ENCODE measurements at regions not wholly inside any gene's neighbourhood (a gene's known extent, or its start where the extent isn't known, plus 50 kb on each side); places are given as distances from the start of the nearest gene placed in this dataset.

GRCh38 chr1:30313176-30313575, 410.2 kb downstream of the MATN1 start:
- Histone ChIP-seq H3K36me3 (ENCODE audit: control insufficient read depth in 4 of 4, insufficient read depth in 3 of 4, low read depth in 1 of 4, low read length in 3 of 4) (no peaks in the 10 kb centered on the region), H3K9ac (ENCODE audit: low read depth in 1 of 2, low read length in 2 of 2) (no peak overlapping the region), H3K9me3 (ENCODE audit: control insufficient read depth in 4 of 4, low read length in 3 of 4) (peaks cover 0 to 5% (median under 1%) of the 10 kb centered on the region in 4 donors), H3K27me3 (ENCODE audit: control insufficient read depth in 4 of 4, insufficient read depth in 4 of 4, low read length in 3 of 4) (peaks cover 0 to 11% (median 0%) of the 10 kb centered on the region in 4 donors), H3K4me3 (ENCODE audit: low read depth in 1 of 3, low read length in 3 of 3) (no peak overlapping the region), H3K27ac (ENCODE audit: low read depth in 1 of 2, low read length in 2 of 2) (no peak overlapping the region), H3K4me1 (ENCODE audit: control insufficient read depth in 4 of 4, insufficient read depth in 4 of 4, low read length in 3 of 4) (no peaks in the 10 kb centered on the region)
- WGBS: 76% methylated on average over 6 of the region's 6 CpGs
- TF ChIP-seq NR2F2 (IDR thresholded peaks at IDR 0.05): no peak
- no peak for TF ChIP-seq GABPA (IDR thresholded peaks at IDR 0.05 in 1 of 2, conservative IDR thresholded peaks at IDR 0.05 in 1 of 2)
- TF ChIP-seq REST (IDR thresholded peaks at IDR 0.05): no peak
- no peak for TF ChIP-seq TAF1 (conservative IDR thresholded peaks at IDR 0.05)
- no peak for TF ChIP-seq FOXA1 (IDR thresholded peaks at IDR 0.05)
- TF ChIP-seq CTCF (IDR thresholded peaks at IDR 0.05; ENCODE audit: low read depth, low read length, missing input control): no peak
- TF ChIP-seq, protein P1, sequence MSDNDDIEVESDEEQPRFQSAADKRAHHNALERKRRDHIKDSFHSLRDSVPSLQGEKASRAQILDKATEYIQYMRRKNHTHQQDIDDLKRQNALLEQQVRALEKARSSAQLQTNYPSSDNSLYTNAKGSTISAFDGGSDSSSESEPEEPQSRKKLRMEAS (IDR thresholded peaks at IDR 0.05): no peak
- TF ChIP-seq HNF4G (IDR thresholded peaks at IDR 0.05): no peak
- no peak for TF ChIP-seq SP1 (IDR thresholded peaks at IDR 0.05)
- TF ChIP-seq HNF4A (conservative IDR thresholded peaks at IDR 0.05): no peak
- no peak for TF ChIP-seq EGR1 (IDR thresholded peaks at IDR 0.05; ENCODE audit: low read depth in 2 of 2)
- no peak for TF ChIP-seq RAD21 (IDR thresholded peaks at IDR 0.05)
- no peak for TF ChIP-seq ATF3 (IDR thresholded peaks at IDR 0.05)
- TF ChIP-seq ZBTB33 (IDR thresholded peaks at IDR 0.05): no peak
- TF ChIP-seq YY1 (IDR thresholded peaks at IDR 0.05): no peak
- TF ChIP-seq FOXA2 (IDR thresholded peaks at IDR 0.05): no peak
- no peak for TF ChIP-seq RXRA (IDR thresholded peaks at IDR 0.05)
- DNase-seq (ENCODE audit: low spot score): peak; percentile 16

- H3K9ac ChIP-seq (ENCODE audit: low read depth in 1 of 2, low read length in 2 of 2): no peak overlapping the region
- no peak overlapping the region for H3K27ac ChIP-seq (ENCODE audit: low read depth in 1 of 2, low read length in 2 of 2)
- TF ChIP-seq CTCF (IDR thresholded peaks at IDR 0.05; ENCODE audit: low read depth, low read length, missing input control): no peak
- H3K9me3 ChIP-seq (ENCODE audit: control insufficient read depth in 4 of 4, low read length in 3 of 4): peaks cover 0 to 5% (median under 1%) of the 10 kb centered on the region in 4 donors
- no peak overlapping the region for H3K4me3 ChIP-seq (ENCODE audit: low read depth in 1 of 3, low read length in 3 of 3)
- DNase-seq (ENCODE audit: low spot score): no peak
- 64% methylated on average over 7 of the region's 7 CpGs for WGBS
- no peaks in the 10 kb centered on the region for H3K4me1 ChIP-seq (ENCODE audit: control insufficient read depth in 4 of 4, insufficient read depth in 4 of 4, low read length in 3 of 4)
- H3K27me3 ChIP-seq (ENCODE audit: control insufficient read depth in 4 of 4, insufficient read depth in 4 of 4, low read length in 3 of 4): peaks cover 0 to 11% (median 0%) of the 10 kb centered on the region in 4 donors
- no peaks in the 10 kb centered on the region for H3K36me3 ChIP-seq (ENCODE audit: control insufficient read depth in 4 of 4, insufficient read depth in 3 of 4, low read depth in 1 of 4, low read length in 3 of 4)
Observed at GRCh38 chr1:30312226-30312625, 411.2 kb downstream of the MATN1 start.
